ENCODE measurements at regions not wholly inside any gene's neighbourhood (a gene's known extent, or its start where the extent isn't known, plus 50 kb on each side); places are given as distances from the start of the nearest gene placed in this dataset.

- no peak for TF ChIP-seq SNAI2 (CRISPR knock-in tag; IDR thresholded peaks at IDR 0.05)
- TF ChIP-seq CSDC2 (CRISPR knock-in tag; IDR thresholded peaks at IDR 0.05): no peak
- no peak for TF ChIP-seq ARNTL (CRISPR knock-in tag; IDR thresholded peaks at IDR 0.05; ENCODE audit: borderline replicate concordance, low read depth)
- no peak for TF ChIP-seq ZFP30 (CRISPR knock-in tag; IDR thresholded peaks at IDR 0.05)
- no peak for TF ChIP-seq ZNF8 (CRISPR knock-in tag; IDR thresholded peaks at IDR 0.05)
- TF ChIP-seq RARB (CRISPR knock-in tag; IDR thresholded peaks at IDR 0.05): no peak
- no peak for TF ChIP-seq TCF4 (CRISPR knock-in tag; IDR thresholded peaks at IDR 0.05; ENCODE audit: borderline replicate concordance)
- TF ChIP-seq ISL1 (CRISPR knock-in tag; IDR thresholded peaks at IDR 0.05): no peak
- TF ChIP-seq ZC3H10 (CRISPR knock-in tag; IDR thresholded peaks at IDR 0.05): no peak
- no peak for ATAC-seq
Measured at GRCh38 chr2:6685447-6685846, 180.3 kb downstream of the CMPK2 start.

GRCh38 chr2:6692056-6692455 lies 173.7 kb downstream of the CMPK2 start:
- TF ChIP-seq ZNF565 (CRISPR knock-in tag; conservative IDR thresholded peaks at IDR 0.05; ENCODE audit: low read depth) (no peak), BACH2 (CRISPR knock-in tag; IDR thresholded peaks at IDR 0.05; ENCODE audit: borderline replicate concordance) (no peak), ZFP30 (CRISPR knock-in tag; IDR thresholded peaks at IDR 0.05) (no peak), PATZ1 (CRISPR knock-in tag; IDR thresholded peaks at IDR 0.05; ENCODE audit: borderline replicate concordance) (no peak), OSR1 (CRISPR knock-in tag; IDR thresholded peaks at IDR 0.05) (no peak), SNAI2 (CRISPR knock-in tag; IDR thresholded peaks at IDR 0.05) (no peak), ISL1 (CRISPR knock-in tag; IDR thresholded peaks at IDR 0.05) (no peak), ARNTL (CRISPR knock-in tag; IDR thresholded peaks at IDR 0.05; ENCODE audit: borderline replicate concordance, low read depth) (no peak), ZFP3 (CRISPR knock-in tag; IDR thresholded peaks at IDR 0.05) (no peak), POU6F1 (CRISPR knock-in tag; IDR thresholded peaks at IDR 0.05; ENCODE audit: borderline replicate concordance, low read depth) (no peak), CREB5 (CRISPR knock-in tag; IDR thresholded peaks at IDR 0.05; ENCODE audit: low read depth) (no peak), RARB (CRISPR knock-in tag; IDR thresholded peaks at IDR 0.05) (no peak), ZNF8 (CRISPR knock-in tag; IDR thresholded peaks at IDR 0.05) (no peak), TCF4 (CRISPR knock-in tag; IDR thresholded peaks at IDR 0.05; ENCODE audit: borderline replicate concordance) (no peak)
- ATAC-seq: no peak

GRCh38 chr2:6692819-6693218 lies 172.9 kb downstream of the CMPK2 start:
- no peak for ATAC-seq
- no peak for TF ChIP-seq CSDC2 (CRISPR knock-in tag; IDR thresholded peaks at IDR 0.05)
- TF ChIP-seq SNAI2 (CRISPR knock-in tag; IDR thresholded peaks at IDR 0.05): no peak
- no peak for TF ChIP-seq CREB5 (CRISPR knock-in tag; IDR thresholded peaks at IDR 0.05; ENCODE audit: low read depth)
- TF ChIP-seq BACH2 (CRISPR knock-in tag; IDR thresholded peaks at IDR 0.05; ENCODE audit: borderline replicate concordance): no peak
- TF ChIP-seq ZFP30 (CRISPR knock-in tag; IDR thresholded peaks at IDR 0.05): no peak
- no peak for TF ChIP-seq ZNF70 (CRISPR knock-in tag; IDR thresholded peaks at IDR 0.05)
- TF ChIP-seq POU6F1 (CRISPR knock-in tag; IDR thresholded peaks at IDR 0.05; ENCODE audit: borderline replicate concordance, low read depth): no peak
- TF ChIP-seq TOX (CRISPR knock-in tag; IDR thresholded peaks at IDR 0.05; ENCODE audit: borderline replicate concordance): no peak

- ATAC-seq: no peak
- TF ChIP-seq ZNF8 (CRISPR knock-in tag; IDR thresholded peaks at IDR 0.05): no peak
- no peak for TF ChIP-seq GLIS3 (CRISPR knock-in tag; IDR thresholded peaks at IDR 0.05)
- no peak for TF ChIP-seq TSHZ2 (CRISPR knock-in tag; IDR thresholded peaks at IDR 0.05)
- TF ChIP-seq ZNF70 (CRISPR knock-in tag; IDR thresholded peaks at IDR 0.05): no peak
- no peak for TF ChIP-seq ZFP3 (CRISPR knock-in tag; IDR thresholded peaks at IDR 0.05)
- no peak for TF ChIP-seq PPARA (CRISPR knock-in tag; IDR thresholded peaks at IDR 0.05; ENCODE audit: borderline replicate concordance)
- no peak for TF ChIP-seq ZNF565 (CRISPR knock-in tag; conservative IDR thresholded peaks at IDR 0.05; ENCODE audit: low read depth)
- no peak for TF ChIP-seq ZC3H10 (CRISPR knock-in tag; IDR thresholded peaks at IDR 0.05)
- TF ChIP-seq CSRNP3 (CRISPR knock-in tag; IDR thresholded peaks at IDR 0.05): no peak
- TF ChIP-seq TCF4 (CRISPR knock-in tag; IDR thresholded peaks at IDR 0.05; ENCODE audit: borderline replicate concordance): no peak
Measured at GRCh38 chr2:6694555-6694954, 171.2 kb downstream of the CMPK2 start.

Data from SK-N-SH treated with all-trans-retinoic acid at 6 μM for 48 hours (cell line).